HepG2 (cell line): ENCODE measurements at regions not wholly inside any gene's neighbourhood (a gene's known extent, or its start where the extent isn't known, plus 50 kb on each side); places are given as distances from the start of the nearest gene placed in this dataset.

Source experiments
- ATAC-seq: fragments of 200-7000 bp; cut with Tn5 transposase; 3 replicates; pipeline ENCODE4 v1.9.1; 2020; ENCODE audit warnings: mild to moderate bottlenecking, moderate library complexity
- BruUV-seq: library from RNA; stranded (reverse); fragments of 400-500 nt; replicated peaks from 2 replicates; lab custom pipeline; 2021; lab: Mats Ljungman, UMichigan
- CTCF ChIA-PET: fragments of 300-600 bp; formaldehyde crosslinking; extraction: SDS; loops from one replicate; lab custom pipeline; 2021; ENCODE audit warnings: low total read pairs, inconsistent platforms, low intra/inter-chr PET ratio; lab: Yijun Ruan, JAX
- POLR2A ChIA-PET: fragments of 350-600 bp; sonication (Branson Sonifier 250); formaldehyde crosslinking; loops from one replicate; lab custom pipeline; 2020; ENCODE audit warnings: antibody characterized with exemption, inconsistent platforms; lab: Yijun Ruan, JAX
- DNase-seq: peaks from one replicate; pipeline ENCODE4 v3.0.0-alpha.2; 2015; ENCODE audit warnings: low spot score
- FAIRE-seq: peaks from 3 replicates; lab custom pipeline; 2011; peaks lifted over from hg19 to GRCh38; lab: Jason Lieb, UNC
- H2AFZ ChIP-seq: one replicate; pipeline ENCODE4 v1.6.1; 2011; ENCODE audit warnings: low read length, inconsistent platforms
- H3K27ac ChIP-seq: fragments of 300-600 bp; 3 replicates; pipeline ENCODE4 v1.8.0; 2011; ENCODE audit warnings: mixed run types, mild to moderate bottlenecking, mixed read lengths, low read length, inconsistent platforms; ENCODE audit not compliant: insufficient read depth; ENCODE audit errors: extremely low read length
- H3K27me3 ChIP-seq, 2 experiments: fragments of 200-600 bp in 1 of 2; 2 replicates in 1 of 2; 3 replicates in 1 of 2; pipeline versions ENCODE4 v1.6.0 to v1.8.0; 2011; ENCODE audit warnings: low read length in 2 of 2, mild to moderate bottlenecking in 2 of 2, moderate library complexity in 2 of 2, inconsistent platforms in 1 of 2; ENCODE audit not compliant: insufficient read depth in 2 of 2, control insufficient read depth in 1 of 2
- H3K36me3 ChIP-seq, 2 experiments: fragments of 200-600 bp in 1 of 2; replicated peaks in 1 of 2; 2 replicates in 1 of 2; 3 replicates in 1 of 2; pipeline versions ENCODE4 v1.5.1 to v1.8.0; 2011; ENCODE audit warnings: low read length in 2 of 2, inconsistent platforms in 1 of 2; ENCODE audit not compliant: insufficient read depth in 2 of 2, control insufficient read depth in 1 of 2
- H3K4me1 ChIP-seq: 2 replicates; pipeline ENCODE4 v1.5.1; 2012; ENCODE audit warnings: low read length, inconsistent platforms; ENCODE audit not compliant: insufficient read depth
- H3K4me2 ChIP-seq: 2 replicates; pipeline ENCODE4 v1.6.0; 2011; ENCODE audit warnings: low read depth, low read length, inconsistent platforms
- H3K4me3 ChIP-seq, 3 experiments: fragments of 200-600 bp in 1 of 3; sonication (generic), shearing (Covaris generic) in 1 of 3; replicated peaks in 1 of 3; 2 replicates each; pipeline ENCODE4 v1.5.1; 2011 to 2016; ENCODE audit warnings: low read length in 3 of 3, inconsistent platforms in 2 of 3, low read depth in 2 of 3, mild to moderate bottlenecking in 2 of 3, control low read depth in 1 of 3, mixed read lengths in 1 of 3; ENCODE audit not compliant: insufficient read depth in 1 of 3
- H3K79me2 ChIP-seq: one replicate; pipeline ENCODE4 v1.6.1; 2011; ENCODE audit warnings: low read length, inconsistent platforms; ENCODE audit not compliant: insufficient read depth
- H3K9ac ChIP-seq: 2 replicates; pipeline ENCODE4 v1.6.0; 2011; ENCODE audit warnings: mild to moderate bottlenecking, low read depth, low read length, inconsistent platforms; ENCODE audit not compliant: insufficient read depth
- H3K9me3 ChIP-seq: 2 replicates; pipeline ENCODE4 v1.5.1; 2012; ENCODE audit warnings: mild to moderate bottlenecking, low read length
- H4K20me1 ChIP-seq: 2 replicates; pipeline ENCODE4 v1.6.0; 2011; ENCODE audit warnings: inconsistent platforms, mild to moderate bottlenecking, low read length, moderate library complexity; ENCODE audit not compliant: insufficient read depth
- EED ChIP-seq: sonication (generic); formaldehyde crosslinking; IDR thresholded peaks from 2 replicates; pipeline ENCODE4 v1.5.0; 2020; ENCODE audit warnings: mild to moderate bottlenecking, missing genetic modification reagents
- FOXP1 ChIP-seq, 2 experiments: fragments of 450-650 bp in 1 of 2; IDR thresholded peaks; 2 replicates each; pipeline ENCODE4 v1.6.1; 2017 to 2018; ENCODE audit warnings: antibody characterized with exemption in 1 of 2
- HINFP ChIP-seq: sonication (generic); formaldehyde crosslinking; IDR thresholded peaks from 2 replicates; pipeline ENCODE4 v1.4.0; 2020; ENCODE audit warnings: low read depth, mild to moderate bottlenecking, missing genetic modification reagents
- IRX3 ChIP-seq: sonication (generic); formaldehyde crosslinking; IDR thresholded peaks from 2 replicates; pipeline ENCODE4 v1.8.1; 2023; ENCODE audit warnings: mild to moderate bottlenecking, low read depth, missing genetic modification reagents, borderline replicate concordance
- JUNB ChIP-seq: sonication (generic); formaldehyde crosslinking; IDR thresholded peaks from 2 replicates; pipeline ENCODE4 v1.8.0; 2022; ENCODE audit warnings: missing genetic modification reagents, mild to moderate bottlenecking, borderline replicate concordance
- MAFF ChIP-seq: IDR thresholded peaks from 2 replicates; pipeline ENCODE4 v1.6.1; 2011; ENCODE audit warnings: low read depth, low read length, improper control_type of control experiment
- MIXL1 ChIP-seq: IDR thresholded peaks from 2 replicates; pipeline ENCODE4 v1.6.1; 2016
- MTERF4 ChIP-seq: sonication (generic); formaldehyde crosslinking; IDR thresholded peaks from 2 replicates; pipeline ENCODE4 v1.8.0; 2023; ENCODE audit warnings: mild to moderate bottlenecking, missing genetic modification reagents
- RAD51 ChIP-seq: fragments of 450-650 bp; IDR thresholded peaks from 2 replicates; pipeline ENCODE4 v1.6.1; 2016; ENCODE audit warnings: borderline replicate concordance
- RFX3 ChIP-seq: IDR thresholded peaks from 2 replicates; pipeline ENCODE4 v1.6.1; 2016; ENCODE audit warnings: missing biosample characterization, missing genetic modification reagents
- SKIL ChIP-seq: sonication (generic); formaldehyde crosslinking; IDR thresholded peaks from 2 replicates; pipeline ENCODE4 v1.8.0; 2022; ENCODE audit warnings: missing genetic modification reagents, mild to moderate bottlenecking, moderate library complexity, borderline replicate concordance
- SRSF1 ChIP-seq: fragments of 200-400 bp; formaldehyde crosslinking; optimal IDR thresholded peaks from 2 replicates; pipeline ENCODE3; 2017; ENCODE audit warnings: mild to moderate bottlenecking, low read depth, low read length, moderate library complexity
- TEAD3 ChIP-seq: optimal IDR thresholded peaks from 2 replicates; pipeline ENCODE3; 2016; ENCODE audit warnings: borderline replicate concordance
- TRIM22 ChIP-seq: fragments of 450-650 bp; IDR thresholded peaks from 2 replicates; pipeline ENCODE4 v1.6.1; 2017
- ZNF274 ChIP-seq: sonication (generic); formaldehyde crosslinking; IDR thresholded peaks from 2 replicates; pipeline ENCODE4 v1.5.1; 2020; ENCODE audit warnings: mild to moderate bottlenecking, missing genetic modification reagents
- ZNF605 ChIP-seq: sonication (generic); formaldehyde crosslinking; IDR thresholded peaks from 2 replicates; pipeline ENCODE4 v1.8.0; 2022; ENCODE audit warnings: mild to moderate bottlenecking, missing genetic modification reagents
- ZNF746 ChIP-seq: sonication (generic); formaldehyde crosslinking; IDR thresholded peaks from 2 replicates; pipeline ENCODE4 v1.8.0; 2022; ENCODE audit warnings: mild to moderate bottlenecking, missing genetic modification reagents
- ZNF879 ChIP-seq: sonication (generic); formaldehyde crosslinking; IDR thresholded peaks from 2 replicates; pipeline ENCODE4 v1.8.1; 2023; ENCODE audit warnings: missing genetic modification reagents
- WGBS: methylation state at CpG from one replicate; pipeline ENCODE4 v1.1.6; 2017; ENCODE audit warnings: low lambda C conversion rate; 5-methylcytosine and 5-hydroxymethylcytosine counted together
- in situ Hi-C: cut with HindIII; loops from 2 replicates; pipeline ENCODE4 v1.10.0; 2017; ENCODE audit warnings: low pct_unique_long_range_greater_than_20kb; ENCODE audit not compliant: extremely low pct_ligation_motif_present
- intact Hi-C: fragments of 100-400 bp; cut with micrococcal nuclease; formaldehyde crosslinking; loops from one replicate; pipeline ENCODE4 v1.10.0; 2022; ENCODE audit not compliant: unreplicated experiment
- TF ChIP-seq, protein P1 (sequence below): sonication (generic); formaldehyde crosslinking; IDR thresholded peaks from 2 replicates; pipeline ENCODE4 v1.5.1; 2020; ENCODE audit warnings: mild to moderate bottlenecking, missing genetic modification reagents, borderline replicate concordance

- BruUV-seq, result no TSS peak
- ChIA-PET POLR2A (no interaction called here), CTCF (no interaction called here)
- no peak overlapping the region for H3K4me2 ChIP-seq
- no peak overlapping the region for H3K4me3 ChIP-seq
- DNase-seq (no peak), FAIRE-seq (no peak), ATAC-seq (no peak; the same call in 2 of the 3 replicates)
- no peaks in the 10 kb centered on the region for H3K9me3 ChIP-seq
- H2AFZ ChIP-seq, result no peak overlapping the region
- no peak overlapping the region for H3K27ac ChIP-seq
- H4K20me1 ChIP-seq, result no peaks in the 10 kb centered on the region
- H3K4me1 ChIP-seq, result no peaks in the 10 kb centered on the region
- peaks cover 10 to 56% of the 10 kb centered on the region in 2 experiments; a peak in 4 of 5 replicates for H3K27me3 ChIP-seq
- intact Hi-C loops, result no loop called here
- in situ Hi-C loops, result no loop called here
- no peaks in the 10 kb centered on the region for H3K36me3 ChIP-seq
- no peaks in the 10 kb centered on the region for H3K79me2 ChIP-seq
- no peak overlapping the region for H3K9ac ChIP-seq
- 59% methylated on average over 21 of the region's 21 CpGs for WGBS
- TF ChIP-seq ZNF746 (CRISPR knock-in tag) (no peak), SRSF1 (no peak), IRX3 (CRISPR knock-in tag) (no peak), MAFF (no peak), TRIM22 (0 out of 2 replicates have a peak, but pooled peaks have one; percentile 35), ZNF879 (CRISPR knock-in tag) (no peak), JUNB (CRISPR knock-in tag) (no peak), TEAD3 (CRISPR knock-in tag) (no peak), SKIL (CRISPR knock-in tag) (no peak), ZNF274 (CRISPR knock-in tag) (no peak), FOXP1 (IDR thresholded peaks at IDR 0.05) (0 out of 2 replicates have a peak, but pooled peaks have one; percentile 19), FOXP1 (CRISPR knock-in tag; IDR thresholded peaks at IDR 0.05) (no peak), RAD51 (0 out of 2 replicates have a peak, but pooled peaks have one; percentile 13), RFX3 (CRISPR knock-in tag) (no peak), MTERF4 (CRISPR knock-in tag) (no peak), HINFP (CRISPR knock-in tag) (no peak), EED (no peak), ZNF605 (no peak), MIXL1 (no peak)
- TF ChIP-seq, protein P1, sequence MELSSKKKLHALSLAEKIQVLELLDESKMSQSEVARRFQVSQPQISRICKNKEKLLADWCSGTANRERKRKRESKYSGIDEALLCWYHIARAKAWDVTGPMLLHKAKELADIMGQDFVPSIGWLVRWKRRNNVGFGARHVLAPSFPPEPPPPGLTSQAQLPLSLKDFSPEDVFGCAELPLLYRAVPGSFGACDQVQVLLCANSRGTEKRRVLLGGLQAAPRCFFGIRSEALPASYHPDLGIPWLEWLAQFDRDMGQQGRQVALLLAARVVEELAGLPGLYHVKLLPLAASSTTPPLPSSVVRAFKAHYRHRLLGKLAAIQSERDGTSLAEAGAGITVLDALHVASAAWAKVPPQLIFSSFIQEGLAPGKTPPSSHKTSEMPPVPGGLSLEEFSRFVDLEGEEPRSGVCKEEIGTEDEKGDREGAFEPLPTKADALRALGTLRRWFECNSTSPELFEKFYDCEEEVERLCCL (CRISPR knock-in tag), result no peak
These were observed 66.7 kb upstream of the FOXF1 start for GRCh38 chr16:86443508-86444147.
